ENCODE measurements at regions not wholly inside any gene's neighbourhood (a gene's known extent, or its start where the extent isn't known, plus 50 kb on each side); places are given as distances from the start of the nearest gene placed in this dataset.

DNA sequence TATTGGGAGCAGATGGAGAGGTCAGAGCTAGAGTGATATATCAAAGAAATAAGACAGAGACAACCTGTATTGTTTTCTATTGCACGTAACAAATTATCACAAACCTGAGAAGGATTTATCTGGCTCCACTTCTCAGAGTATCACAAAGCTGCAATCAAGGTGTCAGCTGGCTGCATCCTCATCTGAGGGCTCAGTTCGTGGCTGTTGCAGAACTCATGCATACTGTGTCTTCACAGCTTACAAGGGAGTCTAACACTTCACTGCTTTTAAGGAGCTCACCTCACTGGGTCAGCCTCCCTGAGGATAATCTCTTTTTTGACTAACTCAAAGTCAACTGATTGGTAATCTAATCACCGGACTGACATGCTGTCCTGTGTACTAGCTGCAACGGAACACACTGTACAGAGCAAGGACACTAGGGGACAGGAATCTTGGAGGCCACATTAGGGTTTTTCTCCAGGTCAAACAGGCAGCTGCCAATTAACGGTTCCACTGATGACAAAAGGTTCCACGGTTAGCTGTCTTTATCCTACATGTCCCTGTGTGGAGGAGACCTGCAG, 1006.8 kb upstream of the SEMA6D start:
- no peak overlapping the region for H3K14ac ChIP-seq (replicated peaks; ENCODE audit: low read depth, low read length)
- no peak overlapping the region for H3K18ac ChIP-seq (ENCODE audit: low read depth, low read length)
- H4K5ac ChIP-seq (ENCODE audit: low read depth, low read length): no peak overlapping the region
- no peaks in the 10 kb centered on the region for H3K4me1 ChIP-seq (ENCODE audit: control insufficient read depth, insufficient read depth, low read length)
- H2BK120ac ChIP-seq (ENCODE audit: low read depth, low read length): no peak overlapping the region
- no peak overlapping the region for H2BK5ac ChIP-seq (ENCODE audit: low read depth, low read length, poor library complexity, severe bottlenecking)
- ATAC-seq (ENCODE audit: low read depth) (no peak), DNase-seq (no peak)
- peaks cover 6% of the 10 kb centered on the region; the same call in 1 of the 2 replicates for H3K9me3 ChIP-seq (ENCODE audit: control insufficient read depth, insufficient read depth, low read length)
- no peak overlapping the region for H3K27ac ChIP-seq (ENCODE audit: insufficient read depth, low read length)
- no peak overlapping the region for H3K23ac ChIP-seq (ENCODE audit: low read depth, low read length)
- no peak overlapping the region for H2AK9ac ChIP-seq (replicated peaks; ENCODE audit: low read depth, low read length, poor library complexity)
- no peak overlapping the region for H4K8ac ChIP-seq (ENCODE audit: low read depth in 2 of 2, low read length in 2 of 2)
- no peak overlapping the region for H3K9ac ChIP-seq (ENCODE audit: low read depth, low read length)
- H3K4me3 ChIP-seq (ENCODE audit: insufficient read depth, low read depth, low read length): no peak overlapping the region
- H3K4me2 ChIP-seq (ENCODE audit: low read depth, low read length): no peak overlapping the region
- no peak overlapping the region for H3K4ac ChIP-seq (ENCODE audit: low read depth, low read length)
- no peak overlapping the region for H3K56ac ChIP-seq (ENCODE audit: extremely low read depth, insufficient read depth, low read length)
- intact Hi-C loops (cut with micrococcal nuclease): no loop called here
- in situ Hi-C loops (cut with MboI; ENCODE audit: low sequenced_read_pairs): no loop called here
- ChIA-PET CTCF (no interaction called here), POLR2A (ENCODE audit: unreplicated experiment) (no interaction called here)
- no peak overlapping the region for H4K91ac ChIP-seq (ENCODE audit: insufficient read depth, low read depth, low read length)
- H2BK20ac ChIP-seq (ENCODE audit: low read depth, low read length): no peak overlapping the region
- H2BK15ac ChIP-seq (ENCODE audit: low read depth, low read length): no peak overlapping the region
- dilution Hi-C loops (cut with HindIII; ENCODE audit: low sequenced_read_pairs, unreplicated experiment): no loop called here
- H3K9me1 ChIP-seq (ENCODE audit: insufficient read depth, low read length): no peaks in the 10 kb centered on the region
- TF ChIP-seq RCOR1 (IDR thresholded peaks at IDR 0.05; ENCODE audit: insufficient replicate concordance, low read length) (no peak), FOS (IDR thresholded peaks at IDR 0.05; ENCODE audit: low read depth, low read length) (no peak), MAFK (IDR thresholded peaks at IDR 0.05; ENCODE audit: low read depth, low read length) (no peak), MXI1 (IDR thresholded peaks at IDR 0.05; ENCODE audit: borderline replicate concordance, low read depth, low read length) (no peak), CHD1 (IDR thresholded peaks at IDR 0.05; ENCODE audit: low read depth, low read length) (no peak), RFX5 (IDR thresholded peaks at IDR 0.05; ENCODE audit: low read depth, low read length) (no peak), BHLHE40 (IDR thresholded peaks at IDR 0.05; ENCODE audit: low read depth, low read length) (no peak), RAD21 (IDR thresholded peaks at IDR 0.05; ENCODE audit: low read length) (no peak), POLR2A (IDR thresholded peaks at IDR 0.05; ENCODE audit: low read depth, low read length) (no peak), CEBPB (IDR thresholded peaks at IDR 0.05; ENCODE audit: low read depth, low read length) (no peak)
- TF ChIP-seq, protein P1, sequence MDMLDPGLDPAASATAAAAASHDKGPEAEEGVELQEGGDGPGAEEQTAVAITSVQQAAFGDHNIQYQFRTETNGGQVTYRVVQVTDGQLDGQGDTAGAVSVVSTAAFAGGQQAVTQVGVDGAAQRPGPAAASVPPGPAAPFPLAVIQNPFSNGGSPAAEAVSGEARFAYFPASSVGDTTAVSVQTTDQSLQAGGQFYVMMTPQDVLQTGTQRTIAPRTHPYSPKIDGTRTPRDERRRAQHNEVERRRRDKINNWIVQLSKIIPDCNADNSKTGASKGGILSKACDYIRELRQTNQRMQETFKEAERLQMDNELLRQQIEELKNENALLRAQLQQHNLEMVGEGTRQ (IDR thresholded peaks at IDR 0.05; ENCODE audit: low read depth, low read length): no peak
- TF ChIP-seq, protein P2, sequence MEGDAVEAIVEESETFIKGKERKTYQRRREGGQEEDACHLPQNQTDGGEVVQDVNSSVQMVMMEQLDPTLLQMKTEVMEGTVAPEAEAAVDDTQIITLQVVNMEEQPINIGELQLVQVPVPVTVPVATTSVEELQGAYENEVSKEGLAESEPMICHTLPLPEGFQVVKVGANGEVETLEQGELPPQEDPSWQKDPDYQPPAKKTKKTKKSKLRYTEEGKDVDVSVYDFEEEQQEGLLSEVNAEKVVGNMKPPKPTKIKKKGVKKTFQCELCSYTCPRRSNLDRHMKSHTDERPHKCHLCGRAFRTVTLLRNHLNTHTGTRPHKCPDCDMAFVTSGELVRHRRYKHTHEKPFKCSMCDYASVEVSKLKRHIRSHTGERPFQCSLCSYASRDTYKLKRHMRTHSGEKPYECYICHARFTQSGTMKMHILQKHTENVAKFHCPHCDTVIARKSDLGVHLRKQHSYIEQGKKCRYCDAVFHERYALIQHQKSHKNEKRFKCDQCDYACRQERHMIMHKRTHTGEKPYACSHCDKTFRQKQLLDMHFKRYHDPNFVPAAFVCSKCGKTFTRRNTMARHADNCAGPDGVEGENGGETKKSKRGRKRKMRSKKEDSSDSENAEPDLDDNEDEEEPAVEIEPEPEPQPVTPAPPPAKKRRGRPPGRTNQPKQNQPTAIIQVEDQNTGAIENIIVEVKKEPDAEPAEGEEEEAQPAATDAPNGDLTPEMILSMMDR (conservative IDR thresholded peaks at IDR 0.05; ENCODE audit: low read depth, low read length): no peak
- TF ChIP-seq, protein P3, sequence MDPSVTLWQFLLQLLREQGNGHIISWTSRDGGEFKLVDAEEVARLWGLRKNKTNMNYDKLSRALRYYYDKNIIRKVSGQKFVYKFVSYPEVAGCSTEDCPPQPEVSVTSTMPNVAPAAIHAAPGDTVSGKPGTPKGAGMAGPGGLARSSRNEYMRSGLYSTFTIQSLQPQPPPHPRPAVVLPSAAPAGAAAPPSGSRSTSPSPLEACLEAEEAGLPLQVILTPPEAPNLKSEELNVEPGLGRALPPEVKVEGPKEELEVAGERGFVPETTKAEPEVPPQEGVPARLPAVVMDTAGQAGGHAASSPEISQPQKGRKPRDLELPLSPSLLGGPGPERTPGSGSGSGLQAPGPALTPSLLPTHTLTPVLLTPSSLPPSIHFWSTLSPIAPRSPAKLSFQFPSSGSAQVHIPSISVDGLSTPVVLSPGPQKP (IDR thresholded peaks at IDR 0.05; ENCODE audit: borderline replicate concordance, low read depth, low read length): no peak
- no peak overlapping the region for H2AFZ ChIP-seq (replicated peaks; ENCODE audit: low read length, poor library complexity)
- H2AK5ac ChIP-seq (ENCODE audit: low read depth, low read length): no peak overlapping the region
- H3K36me3 ChIP-seq (ENCODE audit: control insufficient read depth, insufficient read depth, low read length): no peaks in the 10 kb centered on the region
- H3K27me3 ChIP-seq (ENCODE audit: control insufficient read depth, insufficient read depth, low read length): no peaks in the 10 kb centered on the region
- BruUV-seq (replicated peaks): no TSS peak
- H3K79me1 ChIP-seq (ENCODE audit: low read depth in 1 of 2, low read length in 2 of 2): no peaks in the 10 kb centered on the region
- WGBS, 2 experiments (ENCODE audit: extremely low coverage in 2 of 2, insufficient read length in 1 of 2): 0% methylated on average over 1 of the region's 6 CpGs; no CpG with 5 or more reads in 1 of the 2 experiments
- H4K20me1 ChIP-seq (ENCODE audit: insufficient read depth, low read length): no peaks in the 10 kb centered on the region

All from IMR-90 (cell line).